ENCODE measurements at regions not wholly inside any gene's neighbourhood (a gene's known extent, or its start where the extent isn't known, plus 50 kb on each side); places are given as distances from the start of the nearest gene placed in this dataset.

- no peak for DNase-seq
These were observed 190.4 kb downstream of the MIAT start for GRCh38 chr22:26847816-26848215.

DNA sequence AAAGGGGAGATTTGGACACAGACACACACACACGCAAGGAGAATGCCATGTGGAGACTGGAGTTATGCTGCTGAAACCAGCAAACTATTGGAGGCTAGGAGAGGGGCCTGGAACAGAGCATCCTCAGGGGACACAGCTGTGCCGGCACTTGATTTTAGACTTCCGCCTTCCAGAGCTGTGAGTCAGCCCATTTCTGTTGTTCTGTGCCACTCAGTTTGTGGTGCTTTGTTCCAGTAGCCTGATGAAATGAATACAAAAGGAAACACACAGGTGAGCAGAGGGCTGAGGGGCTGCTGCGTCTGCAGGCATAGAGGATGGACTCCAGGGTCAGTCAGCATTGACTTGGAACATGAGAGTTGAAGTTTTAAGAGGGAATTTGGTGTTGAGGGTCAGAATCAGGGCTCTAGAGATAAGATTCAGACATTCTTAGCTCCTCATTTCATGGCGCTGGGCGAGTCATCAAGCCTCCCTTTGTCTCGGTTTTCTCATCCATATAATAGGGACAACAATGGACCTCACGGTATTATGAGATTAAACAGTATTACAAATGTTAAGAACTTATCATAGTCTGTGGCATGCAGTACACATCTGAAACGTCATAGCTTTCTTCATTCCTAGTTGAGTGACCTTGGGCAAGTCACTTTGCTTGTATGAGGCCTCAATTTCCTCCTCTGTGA, 191.0 kb downstream of the MIAT start:
- no peak for DNase-seq

DNA sequence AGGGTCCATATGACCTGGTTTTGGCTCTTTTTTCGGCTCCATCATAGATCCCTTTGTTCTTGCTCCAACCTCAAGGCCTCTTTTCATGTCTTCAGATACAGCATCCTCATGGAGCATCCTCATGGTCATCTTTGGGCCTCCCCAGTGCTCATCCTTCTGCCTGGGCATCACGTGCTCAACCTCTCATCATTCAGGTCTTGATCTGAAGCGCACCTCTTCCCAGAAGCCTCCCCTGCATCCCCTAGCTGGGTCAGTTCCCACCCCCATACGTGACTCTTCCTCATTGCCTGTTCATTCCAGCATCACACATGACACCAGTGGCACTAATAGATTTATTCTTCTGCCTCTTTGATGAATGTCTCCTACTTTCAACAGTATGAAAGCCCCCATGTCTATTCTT, 192.2 kb downstream of the MIAT start:
- no peak for DNase-seq

- no peak for DNase-seq
These were observed 193.7 kb downstream of the MIAT start for GRCh38 chr22:26851125-26851524.

DNA sequence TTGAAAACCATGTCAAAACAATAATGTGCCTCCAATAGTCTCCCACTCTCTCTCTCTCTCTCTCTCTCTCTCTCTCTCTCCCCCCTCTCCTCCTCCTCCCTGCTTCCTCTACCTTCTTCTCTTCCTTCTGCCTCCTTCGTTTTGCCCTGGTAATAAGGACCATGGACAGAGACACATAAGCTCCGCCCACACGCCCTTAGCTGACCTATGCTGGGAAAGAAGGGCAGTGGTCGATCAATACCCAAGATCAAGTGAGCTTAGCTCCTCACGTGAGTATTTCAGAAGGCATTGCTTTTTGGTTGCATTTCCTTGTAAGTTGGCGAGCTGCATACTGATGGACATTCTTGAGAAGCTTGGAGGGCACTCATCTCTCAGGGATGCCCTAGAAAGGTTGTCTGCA, 194.8 kb downstream of the MIAT start:
- DNase-seq = no peak

GRCh38 chr22:26853071-26853470, 195.7 kb downstream of the MIAT start:
- no peak for DNase-seq

- DNase-seq = no peak
These were observed 196.1 kb downstream of the MIAT start for GRCh38 chr22:26853495-26853894.

DNA sequence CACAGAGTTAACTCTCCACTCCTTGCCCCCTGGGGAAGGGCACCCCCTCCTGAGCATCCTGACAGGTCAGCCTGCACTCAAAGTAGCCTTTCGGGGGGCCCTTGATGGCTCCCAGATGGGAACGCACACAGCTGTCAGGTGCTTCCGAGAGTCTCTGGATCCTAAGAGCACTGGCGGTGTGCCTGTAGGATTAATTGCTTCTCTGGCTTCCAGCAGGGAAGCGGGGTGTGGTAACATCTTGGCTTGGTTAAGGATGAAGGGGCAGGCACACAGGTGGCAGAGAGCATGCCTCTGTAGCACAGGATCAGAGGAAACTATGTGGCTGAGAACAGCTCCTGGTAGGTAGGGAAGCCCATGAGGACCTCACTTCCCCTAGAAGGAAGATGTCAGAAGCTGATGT, 199.8 kb downstream of the MIAT start:
- DNase-seq = no peak

- DNase-seq = no peak
These were observed 202.9 kb downstream of the MIAT start for GRCh38 chr22:26860301-26860700.

DNA sequence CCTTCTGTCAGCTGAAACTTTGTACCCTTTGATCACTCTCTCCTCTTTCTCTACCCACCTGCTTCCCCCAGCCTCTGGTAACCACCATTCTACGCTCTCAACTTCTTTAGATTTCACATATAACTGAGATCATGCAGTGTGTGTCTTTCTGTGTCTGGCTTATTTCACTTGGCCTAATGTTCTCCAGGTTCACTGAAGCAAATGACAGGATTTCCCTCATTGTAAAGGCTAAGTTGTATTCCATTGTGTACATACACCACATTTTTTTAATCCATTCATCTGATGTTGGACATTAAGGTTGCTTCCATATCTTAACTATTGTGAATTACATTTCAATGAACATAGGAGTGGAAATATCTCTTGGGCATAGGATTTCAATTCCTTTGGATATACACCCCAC, 207.6 kb downstream of the MIAT start:
- no peak for DNase-seq

DNA sequence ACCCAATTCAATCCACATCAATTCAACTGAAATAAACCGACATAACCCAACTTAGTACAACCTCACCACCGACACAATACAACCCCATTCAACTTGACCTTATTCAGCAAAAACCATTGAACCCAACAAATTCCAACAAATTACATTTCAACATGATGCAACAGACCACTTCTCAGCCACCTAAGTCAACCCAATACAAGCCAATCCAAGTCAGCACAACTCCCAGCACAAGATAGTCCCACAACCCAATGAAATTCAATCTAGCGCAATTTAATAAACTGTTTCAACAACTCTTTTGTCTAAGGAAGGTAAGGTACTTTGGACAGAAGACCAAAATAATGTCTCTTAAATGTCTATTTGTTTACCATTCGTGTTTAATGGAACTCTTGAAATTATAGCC, 226.0 kb downstream of the MIAT start:
- no peak for DNase-seq

DNA sequence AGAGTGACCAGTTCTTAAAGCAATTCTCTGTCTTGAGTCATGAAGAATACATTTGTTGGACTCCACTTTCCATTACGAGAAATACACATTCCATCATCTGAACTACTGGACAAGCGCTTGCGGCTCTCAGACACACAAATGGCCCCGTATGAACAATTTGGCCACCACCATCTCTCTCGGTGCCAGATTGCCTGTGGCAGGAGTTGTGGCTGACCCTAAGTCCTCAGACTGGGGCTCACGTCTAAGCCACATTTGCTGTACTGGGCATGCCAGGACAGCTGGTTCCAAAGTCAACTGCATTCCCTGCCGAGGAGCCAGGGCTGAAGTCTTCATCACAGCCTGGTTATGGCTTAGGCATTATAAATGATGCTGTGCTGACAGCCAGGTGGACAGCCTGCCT, 227.5 kb downstream of the MIAT start:
- no peak for DNase-seq

- no peak for DNase-seq
These were observed 228.3 kb downstream of the MIAT start for GRCh38 chr22:26885441-26886261.

DNA sequence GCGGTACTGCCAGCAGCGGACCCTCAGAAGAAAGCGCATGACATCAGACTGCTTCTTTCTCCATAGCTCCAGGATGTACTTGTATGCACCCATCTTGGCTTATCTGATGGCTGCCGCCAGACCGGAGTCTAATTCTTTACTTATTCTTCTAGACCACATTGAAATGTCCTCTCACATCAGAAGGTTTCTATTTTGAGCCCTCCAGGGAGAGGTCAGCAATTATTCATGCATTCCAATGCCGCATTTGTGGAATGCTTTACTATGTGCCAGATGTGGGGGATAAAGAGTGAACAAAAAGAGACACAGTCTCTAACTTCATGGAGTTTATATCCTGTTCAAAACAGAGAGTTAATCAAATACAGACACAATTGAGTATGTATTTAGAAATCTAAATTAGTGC, 230.1 kb downstream of the MIAT start:
- no peak for DNase-seq

- DNase-seq = no peak
These were observed 230.5 kb downstream of the MIAT start for GRCh38 chr22:26887916-26888315.

DNA sequence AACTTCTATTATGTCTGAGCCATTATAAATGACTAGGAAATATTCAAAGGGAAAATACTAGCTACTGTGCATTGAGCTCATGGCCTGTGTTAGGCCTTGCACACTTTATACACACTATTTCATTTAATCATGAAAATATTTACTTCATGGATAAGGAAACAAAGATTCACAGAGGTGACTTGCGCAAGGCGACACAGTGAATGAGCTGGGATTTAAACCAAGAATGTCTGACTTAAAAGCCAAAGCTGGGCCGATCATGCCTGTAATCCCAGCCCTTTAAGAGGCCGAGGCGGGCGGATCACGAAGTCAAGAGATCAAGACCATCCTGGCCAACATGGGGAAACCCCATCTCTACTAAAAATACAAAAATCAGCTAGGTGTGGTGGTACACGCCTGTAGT, 231.5 kb downstream of the MIAT start:
- DNase-seq = no peak

- DNase-seq = no peak
These were observed 232.4 kb downstream of the MIAT start for GRCh38 chr22:26889802-26890201.

GRCh38 chr22:26890870-26891269, 233.5 kb downstream of the MIAT start:
- no peak for DNase-seq

GRCh38 chr22:26891429-26891828, 234.0 kb downstream of the MIAT start:
- no peak for DNase-seq

- DNase-seq = no peak
These were observed 235.0 kb downstream of the MIAT start for GRCh38 chr22:26892166-26893041.

- no peak for DNase-seq
These were observed 236.1 kb downstream of the MIAT start for GRCh38 chr22:26893173-26894110.

DNA sequence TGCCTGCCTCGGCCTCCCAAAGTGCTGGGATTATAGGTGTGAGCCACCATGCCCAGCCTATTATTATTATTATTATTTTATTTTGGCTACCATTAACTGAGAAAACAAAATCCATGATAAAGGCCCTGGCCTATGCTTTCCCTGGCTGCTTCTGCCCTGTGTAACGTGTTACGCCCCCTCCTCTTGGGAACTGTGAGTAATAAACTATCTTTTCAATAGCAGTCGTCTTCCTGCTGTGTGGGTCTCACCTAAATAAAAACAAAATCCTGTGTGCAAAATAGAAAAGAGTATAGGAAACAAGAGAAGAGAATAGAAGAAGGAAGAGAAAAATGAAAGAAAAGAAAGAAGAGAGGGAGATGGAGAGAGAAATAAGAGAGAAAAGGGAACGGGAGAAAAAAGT, 237.0 kb downstream of the MIAT start:
- no peak for DNase-seq
